GM12878 (cell line): ENCODE measurements at regions not wholly inside any gene's neighbourhood (a gene's known extent, or its start where the extent isn't known, plus 50 kb on each side); places are given as distances from the start of the nearest gene placed in this dataset.

Source experiments
- ATAC-seq: fragments of 200-7000 bp; cut with Tn5 transposase; 3 replicates; pipeline ENCODE4 v1.9.1; 2020; ENCODE audit warnings: mild to moderate bottlenecking, moderate library complexity
- BruUV-seq: library from RNA; stranded (reverse); fragments of 400-500 nt; replicated peaks from 2 replicates; lab custom pipeline; 2021; lab: Mats Ljungman, UMichigan
- CTCF ChIA-PET: fragments of 300-600 bp; sonication (Branson Sonifier 250); formaldehyde crosslinking; extraction: SDS; loops from one replicate; lab custom pipeline; 2021; ENCODE audit warnings: inconsistent platforms; lab: Yijun Ruan, JAX
- POLR2A ChIA-PET: fragments of 350-600 bp; formaldehyde crosslinking; extraction: SDS; loops from one replicate; lab custom pipeline; 2021; ENCODE audit warnings: inconsistent platforms; lab: Charles Lee
- RAD21 ChIA-PET: fragments of 300-600 bp; sonication (Branson Sonifier 250); formaldehyde crosslinking; loops from one replicate; lab custom pipeline; 2023; ENCODE audit warnings: antibody characterized with exemption; ENCODE audit not compliant: unreplicated experiment; lab: Charles Lee
- SMC1A ChIA-PET: fragments of 300-600 bp; sonication (Branson Sonifier 250); formaldehyde crosslinking; loops from one replicate; lab custom pipeline; 2023; ENCODE audit not compliant: unreplicated experiment, uncharacterized antibody; lab: Charles Lee
- DNase-seq: peaks from one replicate; pipeline ENCODE4 v3.0.0-alpha.2; 2011; ENCODE audit warnings: low read depth, low spot score
- FAIRE-seq: peaks from 3 replicates; lab custom pipeline; 2011; peaks lifted over from hg19 to GRCh38; lab: Jason Lieb, UNC
- H2AFZ ChIP-seq: 2 replicates; pipeline ENCODE4 v1.6.0; 2011; ENCODE audit warnings: low read depth, low read length, control low read depth; ENCODE audit not compliant: control insufficient read depth
- H3K27ac ChIP-seq: 2 replicates; pipeline ENCODE4 v1.5.1; 2011; ENCODE audit warnings: control low read depth; ENCODE audit not compliant: control insufficient read depth, insufficient read depth
- H3K27me3 ChIP-seq, 2 experiments: replicated peaks in 1 of 2; 2 replicates each; pipeline versions ENCODE4 v1.6.0 to v1.6.1; 2011; ENCODE audit warnings: low read length in 1 of 2; ENCODE audit not compliant: control insufficient read depth in 2 of 2, insufficient read depth in 2 of 2
- H3K36me3 ChIP-seq, 2 experiments: 2 replicates each; pipeline ENCODE4 v1.5.1; 2011; ENCODE audit warnings: low read length in 1 of 2; ENCODE audit not compliant: control insufficient read depth in 2 of 2, insufficient read depth in 2 of 2
- H3K4me1 ChIP-seq: 2 replicates; pipeline ENCODE4 v1.6.1; 2011; ENCODE audit warnings: mild to moderate bottlenecking, low read length, moderate library complexity, mixed read lengths; ENCODE audit not compliant: control insufficient read depth, insufficient read depth
- H3K4me2 ChIP-seq: 2 replicates; pipeline ENCODE4 v1.6.0; 2011; ENCODE audit warnings: control low read depth; ENCODE audit not compliant: control insufficient read depth, insufficient read depth
- H3K4me3 ChIP-seq: fragments of 200-600 bp; sonication (generic); 2 replicates; pipeline ENCODE4 v1.5.1; 2016
- H3K79me2 ChIP-seq: 2 replicates; pipeline ENCODE4 v1.6.0; 2011; ENCODE audit warnings: low read length; ENCODE audit not compliant: control insufficient read depth, insufficient read depth
- H3K9ac ChIP-seq: 2 replicates; pipeline ENCODE4 v1.8.0; 2011; ENCODE audit warnings: low read length, control low read depth, mixed read lengths; ENCODE audit not compliant: control insufficient read depth, insufficient read depth
- H3K9me3 ChIP-seq: replicated peaks from 3 replicates; pipeline ENCODE4 v1.5.1; 2011; ENCODE audit warnings: mild to moderate bottlenecking, low read length; ENCODE audit not compliant: control insufficient read depth, insufficient read depth
- H4K20me1 ChIP-seq: 2 replicates; pipeline ENCODE4 v1.6.0; 2011; ENCODE audit not compliant: control insufficient read depth, insufficient read depth
- ASH2L ChIP-seq: fragments of 300-600, 200-600 bp; sonication (generic); IDR thresholded peaks from 2 replicates; pipeline ENCODE4 v1.6.1; 2017; ENCODE audit warnings: low read depth, mild to moderate bottlenecking, borderline replicate concordance
- BCLAF1 ChIP-seq: fragments of 450-650 bp; IDR thresholded peaks from 2 replicates; pipeline ENCODE4 v1.6.1; 2017; ENCODE audit warnings: antibody characterized with exemption, mild to moderate bottlenecking, moderate library complexity
- BMI1 ChIP-seq: fragments of 450-650 bp; IDR thresholded peaks from 2 replicates; pipeline ENCODE4 v1.6.1; 2016; ENCODE audit warnings: mild to moderate bottlenecking, moderate library complexity, borderline replicate concordance
- DPF2 ChIP-seq: fragments of 450-650 bp; IDR thresholded peaks from 2 replicates; pipeline ENCODE4 v1.6.1; 2017; ENCODE audit warnings: mild to moderate bottlenecking
- EED ChIP-seq: sonication (generic); IDR thresholded peaks from 2 replicates; pipeline ENCODE4 v1.6.1; 2016; ENCODE audit warnings: antibody characterized with exemption, low read depth
- FOXM1 ChIP-seq: IDR thresholded peaks from 2 replicates; pipeline ENCODE4 v1.6.1; 2012; ENCODE audit warnings: low read depth, mild to moderate bottlenecking, inconsistent platforms, low read length, moderate library complexity
- GABPA ChIP-seq: IDR thresholded peaks from 2 replicates; pipeline ENCODE4 v1.6.1; 2014; ENCODE audit warnings: antibody characterized with exemption, low read depth, mild to moderate bottlenecking, inconsistent platforms
- NFYA ChIP-seq: IDR thresholded peaks from 2 replicates; pipeline ENCODE4 v1.6.1; 2011; ENCODE audit warnings: low read depth, mild to moderate bottlenecking, low read length, improper control_type of control experiment, borderline replicate concordance
- PAX8 ChIP-seq: fragments of 450-650 bp; IDR thresholded peaks from 2 replicates; pipeline ENCODE4 v1.6.1; 2017; ENCODE audit warnings: mild to moderate bottlenecking, moderate library complexity
- PBX3 ChIP-seq: IDR thresholded peaks from 2 replicates; pipeline ENCODE4 v1.6.1; 2011; ENCODE audit warnings: mild to moderate bottlenecking, low read depth, low read length, moderate library complexity; ENCODE audit not compliant: insufficient replicate concordance
- PML ChIP-seq: IDR thresholded peaks from 2 replicates; pipeline ENCODE4 v1.6.1; 2012; ENCODE audit warnings: low read length, inconsistent platforms
- SMARCA5 ChIP-seq: fragments of 450-650 bp; IDR thresholded peaks from 2 replicates; pipeline ENCODE4 v1.6.1; 2017; ENCODE audit warnings: mild to moderate bottlenecking
- ZNF592 ChIP-seq: fragments of 450-650 bp; IDR thresholded peaks from 2 replicates; pipeline ENCODE4 v1.6.1; 2017; ENCODE audit warnings: mild to moderate bottlenecking, moderate library complexity
- whole genome bisulfite sequencing: methylation state at CpG from one replicate; pipeline ENCODE4 v1.1.6; 2016; ENCODE audit warnings: low lambda C conversion rate; ENCODE audit not compliant: insufficient replicate concordance, insufficient coverage; ENCODE audit errors: missing lambda C conversion rate; 5-methylcytosine and 5-hydroxymethylcytosine counted together
- in situ Hi-C: fragments of 300-500 bp; cut with MboI; formaldehyde crosslinking; loops from 9 replicates; pipeline ENCODE4 v1.14.3; 2018; ENCODE audit warnings: mixed read lengths
- intact Hi-C: fragments of 100-400 bp; cut with micrococcal nuclease; formaldehyde crosslinking; loops from one replicate; pipeline ENCODE4 v1.14.2; 2022; ENCODE audit not compliant: unreplicated experiment

- TF ChIP-seq PBX3 (no peak), NFYA (no peak), ASH2L (no peak)
These were observed 98.3 kb upstream of the CBLB start (continued) for GRCh38 chr3:105967117-105967516.

GRCh38 chr3:105970283-105970682 lies 101.5 kb upstream of the CBLB start:
- no peaks in the 10 kb centered on the region for H3K36me3 ChIP-seq
- intact Hi-C loops: no loop called here
- no peak overlapping the region for H3K4me3 ChIP-seq
- BruUV-seq: no TSS peak
- ChIA-PET CTCF (interaction anchor here (0.6 kb wide), 1 partner anchor 23 kb away, joined by 4 read pairs; no protein-coding TSS in a partner anchor), SMC1A (interaction anchor here (1.0 to 1.8 kb wide), 3 partner anchors 14 to 112 kb away, joined by 3 to 4 read pairs (median 3); no protein-coding TSS in a partner anchor), POLR2A (no interaction called here), RAD21 (no interaction called here)
- no peak overlapping the region for H3K9ac ChIP-seq
- ATAC-seq (no peak), DNase-seq (no peak), FAIRE-seq (no peak)
- H3K9me3 ChIP-seq: peaks cover 12% of the 10 kb centered on the region
- in situ Hi-C loops: no loop called here
- no peak overlapping the region for H3K4me2 ChIP-seq
- H3K27ac ChIP-seq: no peak overlapping the region
- no peaks in the 10 kb centered on the region for H3K4me1 ChIP-seq
- 4% methylated on average over 1 of the region's 1 CpG for WGBS
- no peak overlapping the region for H2AFZ ChIP-seq
- H3K27me3 ChIP-seq: no peaks in the 10 kb centered on the region
- no peaks in the 10 kb centered on the region for H4K20me1 ChIP-seq
- no peaks in the 10 kb centered on the region for H3K79me2 ChIP-seq
- TF ChIP-seq GABPA: no peak
- no peak for TF ChIP-seq DPF2
- no peak for TF ChIP-seq PAX8
- TF ChIP-seq PML: no peak
- TF ChIP-seq SMARCA5: no peak
- TF ChIP-seq ZNF592: no peak
- TF ChIP-seq BMI1: no peak
- no peak for TF ChIP-seq EED
- TF ChIP-seq FOXM1: no peak
- no peak for TF ChIP-seq BCLAF1
